GM13976 (cell line): ENCODE measurements at regions not wholly inside any gene's neighbourhood (a gene's known extent, or its start where the extent isn't known, plus 50 kb on each side); places are given as distances from the start of the nearest gene placed in this dataset.

Source experiments
- DNase-seq: peaks from one replicate; pipeline ENCODE4 v3.0.0; 2012; ENCODE audit warnings: low spot score
- CTCF ChIP-seq: IDR thresholded peaks from 2 replicates; pipeline ENCODE4 v1.5.1; 2012; ENCODE audit warnings: borderline replicate concordance, mild to moderate bottlenecking; ENCODE audit not compliant: insufficient read depth; ENCODE audit errors: extremely low read depth, missing control alignments, control extremely low read depth
- in situ Hi-C: fragments of 300-500 bp; cut with MboI; formaldehyde crosslinking; loops from one replicate; pipeline ENCODE4 v1.12.0; 2022; ENCODE audit warnings: low sequenced_read_pairs, mixed read lengths, inconsistent platforms; ENCODE audit not compliant: unreplicated experiment

- in situ Hi-C loops = no loop called here
- no peak for DNase-seq
- TF ChIP-seq CTCF = no peak
Observed at GRCh38 chr18:40868110-40868858, 1086.8 kb upstream of the PIK3C3 start.

DNA sequence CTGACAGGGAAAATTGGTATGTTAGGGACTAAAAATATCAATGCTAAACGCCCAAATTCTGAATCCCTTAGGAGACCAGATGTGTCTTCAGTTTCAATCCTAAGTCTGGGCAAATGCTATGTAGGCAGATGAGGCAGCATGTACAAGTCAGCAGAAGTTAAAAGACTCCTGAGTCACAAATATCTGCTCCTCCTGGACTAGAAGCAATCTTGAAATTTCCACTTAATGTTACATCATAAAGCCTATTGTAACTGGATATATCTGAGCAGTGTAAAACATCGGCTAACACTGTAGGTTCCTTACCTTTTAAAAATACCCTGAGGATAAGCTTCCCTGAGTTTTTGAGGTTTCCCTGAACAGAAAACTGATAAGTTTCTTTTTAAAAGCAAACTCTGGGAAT, 1087.6 kb upstream of the PIK3C3 start:
- no peak for DNase-seq
- in situ Hi-C loops = no loop called here
- no peak for TF ChIP-seq CTCF

DNA sequence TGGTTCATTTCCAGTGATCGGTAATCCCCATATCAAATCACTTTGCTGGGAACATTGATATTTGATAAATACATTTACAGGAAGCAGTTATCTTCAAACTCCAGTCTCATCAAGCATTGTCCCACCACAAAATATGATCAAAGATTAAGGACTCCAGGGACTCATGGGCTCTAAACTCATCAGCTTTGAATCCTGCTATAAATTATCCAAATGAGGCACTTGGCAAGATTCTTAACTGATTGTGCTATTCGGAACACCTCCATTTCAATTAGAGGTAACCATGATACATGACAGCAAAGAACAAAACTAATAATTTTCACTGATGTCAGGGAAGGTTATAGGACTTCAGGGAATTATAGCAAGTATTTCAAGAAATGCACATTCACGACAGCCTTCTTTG, 1088.1 kb upstream of the PIK3C3 start:
- TF ChIP-seq CTCF = no peak
- no peak for DNase-seq
- in situ Hi-C loops = no loop called here

DNA sequence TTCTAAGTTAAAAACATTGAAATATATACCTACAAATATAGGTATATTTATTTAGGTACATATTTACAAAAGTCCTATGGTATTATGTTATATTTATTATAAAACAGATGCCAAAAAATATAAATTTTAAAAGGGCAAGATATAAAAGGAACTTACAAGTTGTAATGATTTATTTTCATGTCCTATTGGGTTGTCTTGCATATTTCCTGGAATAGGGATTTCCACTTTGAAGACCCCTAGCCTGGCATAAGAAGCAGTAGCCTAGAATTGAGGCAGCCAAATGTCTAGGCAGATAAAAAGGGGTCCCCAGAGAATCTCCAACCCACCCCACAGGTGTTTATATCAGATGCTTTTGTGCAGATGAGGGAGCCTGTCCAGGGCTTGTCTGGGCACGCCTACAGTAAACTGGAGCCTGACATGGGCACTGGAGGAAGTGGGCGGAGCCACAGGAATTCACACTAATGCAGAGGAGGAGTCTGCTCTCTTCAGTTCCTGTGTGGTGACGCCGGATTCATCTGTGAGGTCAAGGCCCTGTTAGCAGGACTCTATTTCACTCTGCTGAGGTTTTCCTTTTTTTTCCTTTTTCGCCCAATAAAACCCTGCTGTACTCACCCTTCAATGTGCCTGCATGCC, 1088.9 kb upstream of the PIK3C3 start:
- in situ Hi-C loops = no loop called here
- no peak for DNase-seq
- no peak for TF ChIP-seq CTCF

- no peak for TF ChIP-seq CTCF
- in situ Hi-C loops = no loop called here
- DNase-seq = no peak
Observed at GRCh38 chr18:40864846-40865245, 1090.2 kb upstream of the PIK3C3 start.

GRCh38 chr18:40863801-40864200, 1091.2 kb upstream of the PIK3C3 start:
- DNase-seq = no peak
- TF ChIP-seq CTCF = no peak

More at GRCh38 chr18:40863801-40864200, 1091.2 kb upstream of the PIK3C3 start:
- in situ Hi-C loops = no loop called here
